ENCODE measurements at regions not wholly inside any gene's neighbourhood (a gene's known extent, or its start where the extent isn't known, plus 50 kb on each side); places are given as distances from the start of the nearest gene placed in this dataset.

- Histone ChIP-seq H3K9ac (no peak overlapping the region), H2AFZ (no peak overlapping the region), H3K79me2 (no peaks in the 10 kb centered on the region), H3K4me3 (ENCODE audit: low read depth, low read length) (no peak overlapping the region), H3K36me3 (ENCODE audit: control insufficient read depth, insufficient read depth, low read length) (no peaks in the 10 kb centered on the region), H3K9me3 (ENCODE audit: control insufficient read depth, low read length) (no peaks in the 10 kb centered on the region), H3K4me1 (no peaks in the 10 kb centered on the region), H3K27ac (no peak overlapping the region), H3K27me3 (ENCODE audit: control insufficient read depth, insufficient read depth, low read length) (no peaks in the 10 kb centered on the region), H3K4me2 (ENCODE audit: low read length) (no peak overlapping the region)
- TF ChIP-seq CTCF (IDR thresholded peaks at IDR 0.05): no peak
Measured at GRCh38 chr4:13056630-13057189, 427.4 kb downstream of the RAB28 start.

- Histone ChIP-seq H3K9me3 (ENCODE audit: control insufficient read depth, low read length) (no peaks in the 10 kb centered on the region), H3K9ac (no peak overlapping the region), H3K4me2 (ENCODE audit: low read length) (no peak overlapping the region), H2AFZ (no peak overlapping the region), H3K4me1 (no peaks in the 10 kb centered on the region), H3K36me3 (ENCODE audit: control insufficient read depth, insufficient read depth, low read length) (no peaks in the 10 kb centered on the region), H3K4me3 (ENCODE audit: low read depth, low read length) (no peak overlapping the region), H3K79me2 (no peaks in the 10 kb centered on the region), H3K27me3 (ENCODE audit: control insufficient read depth, insufficient read depth, low read length) (no peaks in the 10 kb centered on the region), H3K27ac (no peak overlapping the region)
- no peak for TF ChIP-seq CTCF (IDR thresholded peaks at IDR 0.05)
Measured at GRCh38 chr4:13054420-13054970, 429.6 kb downstream of the RAB28 start.

GRCh38 chr4:13047591-13047990, 436.5 kb downstream of the RAB28 start:
- Histone ChIP-seq H2AFZ (no peak overlapping the region), H3K9me3 (ENCODE audit: control insufficient read depth, low read length) (no peaks in the 10 kb centered on the region), H3K4me2 (ENCODE audit: low read length) (no peak overlapping the region), H3K27ac (no peak overlapping the region), H3K79me2 (no peaks in the 10 kb centered on the region), H3K27me3 (ENCODE audit: control insufficient read depth, insufficient read depth, low read length) (no peaks in the 10 kb centered on the region), H3K36me3 (ENCODE audit: control insufficient read depth, insufficient read depth, low read length) (no peaks in the 10 kb centered on the region), H3K4me1 (no peaks in the 10 kb centered on the region), H3K4me3 (ENCODE audit: low read depth, low read length) (no peak overlapping the region), H3K9ac (no peak overlapping the region)
- TF ChIP-seq CTCF (IDR thresholded peaks at IDR 0.05): no peak

- Histone ChIP-seq H3K4me3 (ENCODE audit: low read depth, low read length) (no peak overlapping the region), H3K4me1 (no peaks in the 10 kb centered on the region), H3K9ac (no peak overlapping the region), H3K9me3 (ENCODE audit: control insufficient read depth, low read length) (no peaks in the 10 kb centered on the region), H3K4me2 (ENCODE audit: low read length) (no peak overlapping the region), H3K36me3 (ENCODE audit: control insufficient read depth, insufficient read depth, low read length) (no peaks in the 10 kb centered on the region), H3K79me2 (no peaks in the 10 kb centered on the region), H3K27me3 (ENCODE audit: control insufficient read depth, insufficient read depth, low read length) (no peaks in the 10 kb centered on the region), H2AFZ (no peak overlapping the region), H3K27ac (no peak overlapping the region)
- no peak for TF ChIP-seq CTCF (IDR thresholded peaks at IDR 0.05)
Measured at GRCh38 chr4:13036841-13037240, 447.3 kb downstream of the RAB28 start.

- no peak for TF ChIP-seq CTCF (IDR thresholded peaks at IDR 0.05)
- Histone ChIP-seq H3K36me3 (ENCODE audit: control insufficient read depth, insufficient read depth, low read length) (no peaks in the 10 kb centered on the region), H3K4me3 (ENCODE audit: low read depth, low read length) (no peak overlapping the region), H2AFZ (no peak overlapping the region), H3K4me1 (no peaks in the 10 kb centered on the region), H3K9ac (no peak overlapping the region), H3K4me2 (ENCODE audit: low read length) (no peak overlapping the region), H3K27me3 (ENCODE audit: control insufficient read depth, insufficient read depth, low read length) (no peaks in the 10 kb centered on the region), H3K9me3 (ENCODE audit: control insufficient read depth, low read length) (no peaks in the 10 kb centered on the region), H3K79me2 (no peaks in the 10 kb centered on the region), H3K27ac (no peak overlapping the region)
Measured at GRCh38 chr4:13032936-13033335, 451.2 kb downstream of the RAB28 start.
